ENCODE measurements at regions not wholly inside any gene's neighbourhood (a gene's known extent, or its start where the extent isn't known, plus 50 kb on each side); places are given as distances from the start of the nearest gene placed in this dataset.
"Not testable (repeated sequence)": the region's sequence is repeated elsewhere in the genome, so short reads cannot be mapped to it uniquely, and the experiment has no call there.

- H3K4me3 Mint-ChIP-seq = no peak overlapping the region
- POLR2A ChIA-PET = no interaction called here
- DNase-seq = no peak
- H3K27ac Mint-ChIP-seq = peak overlapping the region in 1 of 10 donors; percentile 57
- peaks cover 4 to 40% (median 24%) of the 10 kb centered on the region in 5 donors for H3K27me3 Mint-ChIP-seq
- no peaks in the 10 kb centered on the region for H3K36me3 Mint-ChIP-seq
- H3K4me1 Mint-ChIP-seq = no peaks in the 10 kb centered on the region
- no peak for ATAC-seq
- H3K9me3 Mint-ChIP-seq = no peaks in the 10 kb centered on the region
These were observed 76.3 kb upstream of the SEC11C start for GRCh38 chr18:59063300-59063906.

GRCh38 chr18:59063912-59064311 is 75.8 kb upstream of the SEC11C start:
- H3K4me3 Mint-ChIP-seq = no peak overlapping the region
- peaks cover 4 to 39% (median 24%) of the 10 kb centered on the region in 5 donors for H3K27me3 Mint-ChIP-seq
- no peaks in the 10 kb centered on the region for H3K4me1 Mint-ChIP-seq
- H3K27ac Mint-ChIP-seq = no peak overlapping the region
- H3K36me3 Mint-ChIP-seq = no peaks in the 10 kb centered on the region
- ATAC-seq (no peak), DNase-seq (no peak)
- POLR2A ChIA-PET = no interaction called here
- no peaks in the 10 kb centered on the region for H3K9me3 Mint-ChIP-seq

GRCh38 chr18:59065684-59066083 is 74.0 kb upstream of the SEC11C start:
- POLR2A ChIA-PET = no interaction called here
- Mint-ChIP-seq H3K27me3 (peaks cover 4 to 40% (median 15%) of the 10 kb centered on the region in 5 donors), H3K4me3 (no peak overlapping the region), H3K36me3 (no peaks in the 10 kb centered on the region), H3K4me1 (no peaks in the 10 kb centered on the region), H3K27ac (no peak overlapping the region), H3K9me3 (no peaks in the 10 kb centered on the region)
- no peak for DNase-seq
- no peak for ATAC-seq

GRCh38 chr18:59067873-59068272 is 71.8 kb upstream of the SEC11C start:
- DNase-seq (no peak), ATAC-seq (no peak)
- POLR2A ChIA-PET = no interaction called here
- no peak overlapping the region for H3K4me3 Mint-ChIP-seq
- H3K9me3 Mint-ChIP-seq = no peaks in the 10 kb centered on the region
- H3K36me3 Mint-ChIP-seq = no peaks in the 10 kb centered on the region
- no peak overlapping the region for H3K27ac Mint-ChIP-seq
- no peaks in the 10 kb centered on the region for H3K4me1 Mint-ChIP-seq
- peaks cover 3 to 26% (median 9%) of the 10 kb centered on the region in 5 donors for H3K27me3 Mint-ChIP-seq

GRCh38 chr18:59068276-59069071 is 71.2 kb upstream of the SEC11C start:
- ATAC-seq (no peak), DNase-seq (no peak)
- Mint-ChIP-seq H3K27me3 (peaks cover 3 to 23% (median 6%) of the 10 kb centered on the region in 5 donors), H3K27ac (no peak overlapping the region), H3K4me3 (no peak overlapping the region), H3K36me3 (no peaks in the 10 kb centered on the region), H3K4me1 (no peaks in the 10 kb centered on the region), H3K9me3 (no peaks in the 10 kb centered on the region)
- POLR2A ChIA-PET = no interaction called here

- Mint-ChIP-seq H3K9me3 (no peaks in the 10 kb centered on the region), H3K4me1 (no peaks in the 10 kb centered on the region), H3K27ac (no peak overlapping the region), H3K27me3 (peaks cover 3 to 16% (median 4%) of the 10 kb centered on the region in 5 donors), H3K4me3 (no peak overlapping the region), H3K36me3 (no peaks in the 10 kb centered on the region)
- POLR2A ChIA-PET = no interaction called here
- peak; percentile 46 to 86 (median 68) for DNase-seq
- peak; percentile 81 to 85 for ATAC-seq
These were observed 69.3 kb upstream of the SEC11C start for GRCh38 chr18:59070181-59070912.

- H3K4me3 Mint-ChIP-seq = no peak overlapping the region
- H3K27me3 Mint-ChIP-seq = peaks cover 3 to 31% (median 4%) of the 10 kb centered on the region in 5 donors
- H3K27ac Mint-ChIP-seq = no peak overlapping the region
- POLR2A ChIA-PET = no interaction called here
- no peaks in the 10 kb centered on the region for H3K4me1 Mint-ChIP-seq
- H3K36me3 Mint-ChIP-seq = no peaks in the 10 kb centered on the region
- H3K9me3 Mint-ChIP-seq = no peaks in the 10 kb centered on the region
- DNase-seq = no peak
- no peak for ATAC-seq
These were observed 66.8 kb upstream of the SEC11C start for GRCh38 chr18:59072727-59073421.

- Mint-ChIP-seq H3K27ac (peak overlapping the region in 1 of 10 donors; percentile 1), H3K9me3 (no peaks in the 10 kb centered on the region), H3K36me3 (no peaks in the 10 kb centered on the region), H3K4me1 (no peaks in the 10 kb centered on the region), H3K27me3 (peaks cover 2 to 34% (median 14%) of the 10 kb centered on the region in 5 donors), H3K4me3 (no peak overlapping the region)
- ATAC-seq (no peak), DNase-seq (no peak)
- POLR2A ChIA-PET = no interaction called here
These were observed 63.8 kb upstream of the SEC11C start for GRCh38 chr18:59075923-59076322.

- H3K4me3 Mint-ChIP-seq = no peak overlapping the region
- H3K9me3 Mint-ChIP-seq = no peaks in the 10 kb centered on the region
- H3K27ac Mint-ChIP-seq = no peak overlapping the region
- no peak for ATAC-seq
- H3K27me3 Mint-ChIP-seq = peaks cover 12 to 64% (median 28%) of the 10 kb centered on the region in 5 donors
- no peaks in the 10 kb centered on the region for H3K36me3 Mint-ChIP-seq
- POLR2A ChIA-PET = no interaction called here
- no peak for DNase-seq
- peaks cover 4 to 10% (median 6%) of the 10 kb centered on the region in 4 donors for H3K4me1 Mint-ChIP-seq
These were observed 60.4 kb upstream of the SEC11C start for GRCh38 chr18:59079264-59079663.

GRCh38 chr18:59079687-59080501 is 59.8 kb upstream of the SEC11C start:
- POLR2A ChIA-PET = not testable (repeated sequence)

GRCh38 chr18:59083136-59083818 is 56.4 kb upstream of the SEC11C start:
- no peaks in the 10 kb centered on the region for H3K36me3 Mint-ChIP-seq
- H3K27me3 Mint-ChIP-seq = peaks cover 13 to 49% (median 25%) of the 10 kb centered on the region in 5 donors
- peak overlapping the region in 2 of 10 donors; percentile 41 to 53 for H3K27ac Mint-ChIP-seq
- H3K4me3 Mint-ChIP-seq = no peak overlapping the region
- peaks cover 10 to 14% (median 14%) of the 10 kb centered on the region in 4 donors for H3K4me1 Mint-ChIP-seq
- POLR2A ChIA-PET = no interaction called here
- no peaks in the 10 kb centered on the region for H3K9me3 Mint-ChIP-seq
- no peak for DNase-seq
- ATAC-seq = no peak

More at GRCh38 chr18:59079687-59080501, 59.8 kb upstream of the SEC11C start:
- peaks cover 4 to 11% (median 6%) of the 10 kb centered on the region in 4 donors for H3K4me1 Mint-ChIP-seq
- H3K4me3 Mint-ChIP-seq, H3K27ac Mint-ChIP-seq, H3K9me3 Mint-ChIP-seq, ATAC-seq, DNase-seq, H3K36me3 Mint-ChIP-seq: not testable (repeated sequence)
- H3K27me3 Mint-ChIP-seq = peaks cover 13 to 66% (median 28%) of the 10 kb centered on the region in 5 donors
